Right lobe of liver (tissue), 4 donors: ENCODE measurements at regions not wholly inside any gene's neighbourhood (a gene's known extent, or its start where the extent isn't known, plus 50 kb on each side); places are given as distances from the start of the nearest gene placed in this dataset.

ENCODE experiments used
- POLR2A ChIP-seq: fragments of 450-650 bp; IDR thresholded peaks from one replicate; pipeline ENCODE4 v1.6.1; 2017; ENCODE audit warnings: antibody characterized with exemption, mild to moderate bottlenecking
- TF ChIP-seq, protein P1 (sequence below), 4 donors: fragments of 200-600 bp in 3 of 4; fragments of 450-650 bp in 1 of 4; IDR thresholded peaks; one replicate each; pipeline versions ENCODE4 v1.5.1 to v1.8.0; 2016 to 2022; ENCODE audit warnings: antibody characterized with exemption in 4 of 4, mild to moderate bottlenecking in 2 of 4
- donor health status: DM: no; HTN: no; CAD: no.
- donor health status: DM: no; HTN: no; CAD: no.
- donor health status: DM: no; HTN: yes; CAD: no.

DNA sequence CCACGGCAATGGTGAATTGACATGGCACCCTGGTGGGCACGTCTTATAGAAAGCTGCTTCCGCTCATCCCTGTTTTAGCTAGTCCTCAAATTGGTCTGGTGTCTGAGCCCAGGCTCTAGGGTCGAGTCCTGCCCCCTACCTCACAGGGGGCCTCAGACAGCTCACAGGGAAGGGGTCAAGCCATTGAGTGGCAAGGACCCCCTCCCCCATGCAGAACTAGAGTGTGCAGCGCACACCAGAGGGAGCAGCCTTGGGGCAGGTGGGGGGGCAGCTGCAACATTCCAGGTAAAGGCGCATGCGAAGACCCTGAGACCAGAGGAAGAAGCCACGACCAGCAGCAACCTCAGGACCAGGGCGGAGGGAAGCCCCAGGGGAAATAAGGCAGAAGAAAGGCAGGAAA lies 240.4 kb upstream of the PPP2R2D start:
- TF ChIP-seq, protein P1, sequence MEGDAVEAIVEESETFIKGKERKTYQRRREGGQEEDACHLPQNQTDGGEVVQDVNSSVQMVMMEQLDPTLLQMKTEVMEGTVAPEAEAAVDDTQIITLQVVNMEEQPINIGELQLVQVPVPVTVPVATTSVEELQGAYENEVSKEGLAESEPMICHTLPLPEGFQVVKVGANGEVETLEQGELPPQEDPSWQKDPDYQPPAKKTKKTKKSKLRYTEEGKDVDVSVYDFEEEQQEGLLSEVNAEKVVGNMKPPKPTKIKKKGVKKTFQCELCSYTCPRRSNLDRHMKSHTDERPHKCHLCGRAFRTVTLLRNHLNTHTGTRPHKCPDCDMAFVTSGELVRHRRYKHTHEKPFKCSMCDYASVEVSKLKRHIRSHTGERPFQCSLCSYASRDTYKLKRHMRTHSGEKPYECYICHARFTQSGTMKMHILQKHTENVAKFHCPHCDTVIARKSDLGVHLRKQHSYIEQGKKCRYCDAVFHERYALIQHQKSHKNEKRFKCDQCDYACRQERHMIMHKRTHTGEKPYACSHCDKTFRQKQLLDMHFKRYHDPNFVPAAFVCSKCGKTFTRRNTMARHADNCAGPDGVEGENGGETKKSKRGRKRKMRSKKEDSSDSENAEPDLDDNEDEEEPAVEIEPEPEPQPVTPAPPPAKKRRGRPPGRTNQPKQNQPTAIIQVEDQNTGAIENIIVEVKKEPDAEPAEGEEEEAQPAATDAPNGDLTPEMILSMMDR (IDR thresholded peaks at IDR 0.05) = no peak
- TF ChIP-seq POLR2A = no peak
